Upper lobe of right lung (tissue), 1 donor: ENCODE measurements at regions not wholly inside any gene's neighbourhood (a gene's known extent, or its start where the extent isn't known, plus 50 kb on each side); places are given as distances from the start of the nearest gene placed in this dataset.

Experiments used
- ATAC-seq: fragments of 200-7000 bp; cut with Tn5 transposase; one replicate; pipeline ENCODE4 v1.9.1; 2020; ENCODE audit warnings: mild to moderate bottlenecking, moderate library complexity
- DNase-seq: peaks from one replicate; pipeline ENCODE4 v3.0.0-alpha.2; 2020
- H3K27ac ChIP-seq: fragments of 200-600 bp; one replicate; pipeline ENCODE4 v1.8.0; 2022
- H3K27me3 ChIP-seq: fragments of 200-600 bp; one replicate; pipeline ENCODE4 v1.8.0; 2022; ENCODE audit warnings: mild to moderate bottlenecking
- H3K36me3 ChIP-seq: fragments of 200-600 bp; one replicate; pipeline ENCODE4 v1.8.0; 2022
- H3K4me1 ChIP-seq: fragments of 200-600 bp; one replicate; pipeline ENCODE4 v1.8.0; 2022
- H3K4me3 ChIP-seq: fragments of 200-600 bp; one replicate; pipeline ENCODE4 v1.8.0; 2022; ENCODE audit warnings: mild to moderate bottlenecking
- H3K9me3 ChIP-seq: fragments of 200-600 bp; one replicate; pipeline ENCODE4 v1.8.0; 2022
- CTCF ChIP-seq: fragments of 200-600 bp; IDR thresholded peaks from one replicate; pipeline ENCODE4 v1.8.0; 2022; ENCODE audit warnings: antibody characterized with exemption
- intact Hi-C: fragments of 100-400 bp; cut with DNase I; formaldehyde crosslinking; loops from one replicate; pipeline ENCODE4 v1.11.0; 2022
- donor health status: DM: no; HTN: yes; CAD: no; lungs with severe emphysema.

GRCh38 chr3:128569756-128570155, 76.8 kb upstream of the GATA2 start:
- Histone ChIP-seq H3K27me3 (peaks cover 16% of the 10 kb centered on the region), H3K27ac (no peak overlapping the region), H3K9me3 (no peaks in the 10 kb centered on the region), H3K36me3 (no peaks in the 10 kb centered on the region), H3K4me1 (peaks cover 3% of the 10 kb centered on the region), H3K4me3 (no peak overlapping the region)
- TF ChIP-seq CTCF: no peak
- ATAC-seq (no peak), DNase-seq (no peak)
- intact Hi-C loops: loop anchor here (10.0 kb wide), 1 partner anchor 75 kb away; the partner anchor contains the start of gene GATA2

- H3K4me3 ChIP-seq: no peak overlapping the region
- H3K36me3 ChIP-seq: no peaks in the 10 kb centered on the region
- H3K27me3 ChIP-seq: peaks cover 14% of the 10 kb centered on the region
- ATAC-seq (no peak), DNase-seq (no peak)
- H3K9me3 ChIP-seq: no peaks in the 10 kb centered on the region
- intact Hi-C loops: no loop called here
- H3K4me1 ChIP-seq: peaks cover under 1% of the 10 kb centered on the region
- peak overlapping the region; percentile 47 for H3K27ac ChIP-seq
- no peak for TF ChIP-seq CTCF
These were observed 75.8 kb upstream of the GATA2 start for GRCh38 chr3:128568602-128569490.

DNA sequence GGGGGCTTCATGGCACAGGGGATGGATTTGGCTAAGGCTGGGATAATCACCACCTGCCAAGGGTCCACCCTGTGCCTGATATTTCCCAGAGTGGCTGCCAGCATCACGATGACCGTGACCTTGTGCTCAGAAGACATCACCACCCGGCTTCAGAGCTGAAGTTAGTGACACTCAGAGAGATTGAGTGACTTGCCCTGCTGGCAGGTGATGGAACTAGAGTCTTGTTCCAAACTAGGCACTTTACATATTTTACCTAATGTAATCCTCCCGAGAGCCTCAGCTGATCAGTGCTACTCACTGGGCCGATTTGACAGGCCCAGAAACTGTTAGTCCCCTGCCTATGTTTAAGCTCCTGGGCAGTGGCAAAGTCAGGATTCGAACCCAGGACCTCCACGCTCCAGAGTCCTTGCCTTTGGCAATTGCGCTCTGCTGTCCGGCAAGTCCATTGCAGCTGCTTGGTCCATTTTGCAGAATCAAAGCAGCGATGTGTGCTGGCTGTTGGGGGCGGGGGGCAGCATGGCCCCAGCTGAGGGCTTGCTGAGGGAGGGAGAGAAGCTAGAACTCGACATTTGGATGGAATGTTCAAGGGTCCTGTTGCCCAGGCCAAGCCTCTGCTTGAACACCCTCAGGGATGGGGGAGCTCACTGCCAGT, 74.8 kb upstream of the GATA2 start:
- Histone ChIP-seq H3K27ac (no peak overlapping the region), H3K27me3 (peaks cover 5% of the 10 kb centered on the region), H3K36me3 (no peaks in the 10 kb centered on the region), H3K9me3 (no peaks in the 10 kb centered on the region), H3K4me1 (no peaks in the 10 kb centered on the region), H3K4me3 (no peak overlapping the region)
- ATAC-seq (no peak), DNase-seq (no peak)
- intact Hi-C loops: no loop called here
- TF ChIP-seq CTCF: no peak

DNA sequence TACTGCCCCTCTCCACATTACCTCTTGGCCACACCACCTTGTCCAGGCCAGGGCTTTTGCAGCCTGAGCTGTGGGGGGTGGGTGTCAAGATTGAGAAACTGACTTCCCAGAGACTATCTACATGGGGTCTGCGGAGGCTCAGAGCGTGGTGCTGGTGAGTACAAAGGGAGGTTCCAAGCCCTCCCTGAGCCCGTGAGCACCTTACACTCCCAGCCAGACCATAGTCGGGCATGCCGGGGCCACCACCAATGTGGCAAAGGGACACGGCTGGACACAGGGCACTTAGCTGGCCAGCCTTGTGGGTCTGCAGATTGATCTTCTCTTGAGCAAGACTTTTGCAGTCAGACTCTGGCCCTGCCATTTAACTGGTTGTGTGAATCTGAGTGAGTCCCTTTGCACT, 74.1 kb upstream of the GATA2 start:
- Histone ChIP-seq H3K27me3 (peaks cover 5% of the 10 kb centered on the region), H3K9me3 (no peaks in the 10 kb centered on the region), H3K36me3 (no peaks in the 10 kb centered on the region), H3K27ac (no peak overlapping the region), H3K4me3 (no peak overlapping the region), H3K4me1 (no peaks in the 10 kb centered on the region)
- ATAC-seq: peak; percentile 20
- TF ChIP-seq CTCF: no peak
- DNase-seq: no peak
- intact Hi-C loops: no loop called here

DNA sequence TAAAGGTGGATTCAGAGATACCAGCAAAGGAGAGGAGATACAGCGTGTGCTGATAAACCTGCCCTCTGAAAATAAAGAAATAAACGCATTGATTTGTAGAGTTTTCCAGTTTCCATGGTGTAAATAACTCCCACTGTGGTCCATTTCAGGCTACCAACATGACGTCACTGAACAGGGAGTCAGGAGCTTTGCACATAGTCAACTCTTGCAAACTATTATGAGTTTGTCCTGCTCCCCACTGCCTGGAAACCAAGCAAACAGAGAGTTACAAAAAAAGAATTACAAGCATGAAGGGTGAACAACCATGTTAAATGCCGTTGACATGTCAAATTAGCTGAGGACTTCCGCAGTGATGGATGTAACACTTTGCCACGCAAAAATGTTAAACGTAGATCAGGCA, 70.4 kb upstream of the GATA2 start:
- H3K27ac ChIP-seq: no peak overlapping the region
- H3K4me3 ChIP-seq: no peak overlapping the region
- intact Hi-C loops: no loop called here
- no peak for TF ChIP-seq CTCF
- ATAC-seq (no peak), DNase-seq (no peak)
- H3K9me3 ChIP-seq: no peaks in the 10 kb centered on the region
- peaks cover 17% of the 10 kb centered on the region for H3K27me3 ChIP-seq
- no peaks in the 10 kb centered on the region for H3K36me3 ChIP-seq
- H3K4me1 ChIP-seq: no peaks in the 10 kb centered on the region
